GM21786 (cell line): ENCODE measurements at regions not wholly inside any gene's neighbourhood (a gene's known extent, or its start where the extent isn't known, plus 50 kb on each side); places are given as distances from the start of the nearest gene placed in this dataset.

Source experiments
- ATAC-seq: cut with Tn5 transposase; IDR thresholded peaks from one replicate; pipeline ENCODE4 v1.9.1; 2021; ENCODE audit not compliant: unreplicated experiment

DNA sequence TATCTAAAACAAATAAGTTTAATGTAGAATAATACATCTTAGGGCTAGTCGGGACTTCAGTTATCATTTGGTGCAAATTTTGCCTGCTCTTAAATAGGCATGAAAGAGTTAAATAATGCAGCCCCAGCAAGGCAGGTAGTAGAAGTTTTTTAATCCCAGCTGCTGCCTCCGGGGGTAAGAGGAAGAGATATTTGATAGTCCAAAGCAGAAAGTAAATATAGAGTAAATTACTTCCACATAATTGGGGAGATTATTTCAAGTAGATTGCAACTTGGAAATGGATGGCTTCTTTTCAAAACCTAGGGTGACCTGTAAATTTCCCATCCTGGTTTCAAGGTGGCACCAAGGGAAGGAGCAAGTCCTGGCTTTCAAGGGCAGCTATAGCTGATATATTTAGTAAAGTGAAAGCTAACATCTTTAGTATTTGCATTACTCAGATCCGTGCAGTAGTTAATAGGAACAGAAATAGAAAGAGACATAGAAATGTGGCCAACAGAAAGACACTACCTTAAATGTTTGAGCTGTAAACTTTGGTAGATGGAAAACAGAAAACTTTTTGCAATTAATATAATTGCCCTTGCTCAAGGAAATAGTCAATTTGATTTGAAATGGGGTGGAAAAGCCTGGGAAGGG lies 109.1 kb downstream of the LMO4 start:
- ATAC-seq: peak; percentile 74

DNA sequence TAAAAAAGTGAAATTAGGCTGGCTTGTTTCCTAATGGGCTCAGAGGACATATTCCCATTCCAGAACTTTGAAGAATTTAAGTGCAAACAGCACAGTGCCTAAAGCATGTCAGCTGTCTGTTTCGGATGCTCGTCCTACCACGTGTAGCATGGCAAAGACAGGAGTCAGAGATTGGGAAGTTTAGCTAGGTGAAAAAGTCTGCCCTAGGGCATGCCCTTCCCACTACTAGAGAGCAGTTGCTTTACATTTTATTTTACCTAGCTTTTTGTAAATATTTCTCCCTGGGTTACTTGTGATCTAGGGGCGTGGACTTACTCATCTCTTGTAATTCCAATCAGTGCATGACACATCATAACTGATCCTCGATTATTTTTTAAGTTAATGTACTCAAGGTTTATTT lies 111.1 kb downstream of the LMO4 start:
- no peak for ATAC-seq

- ATAC-seq: peak; percentile 88
These were observed 120.8 kb downstream of the LMO4 start for GRCh38 chr1:87449348-87449963.

- ATAC-seq: no peak
These were observed 121.5 kb downstream of the LMO4 start for GRCh38 chr1:87450136-87450535.

GRCh38 chr1:87450615-87451209 lies 122.0 kb downstream of the LMO4 start:
- no peak for ATAC-seq

- ATAC-seq: no peak
These were observed 122.7 kb downstream of the LMO4 start for GRCh38 chr1:87451229-87451920.

DNA sequence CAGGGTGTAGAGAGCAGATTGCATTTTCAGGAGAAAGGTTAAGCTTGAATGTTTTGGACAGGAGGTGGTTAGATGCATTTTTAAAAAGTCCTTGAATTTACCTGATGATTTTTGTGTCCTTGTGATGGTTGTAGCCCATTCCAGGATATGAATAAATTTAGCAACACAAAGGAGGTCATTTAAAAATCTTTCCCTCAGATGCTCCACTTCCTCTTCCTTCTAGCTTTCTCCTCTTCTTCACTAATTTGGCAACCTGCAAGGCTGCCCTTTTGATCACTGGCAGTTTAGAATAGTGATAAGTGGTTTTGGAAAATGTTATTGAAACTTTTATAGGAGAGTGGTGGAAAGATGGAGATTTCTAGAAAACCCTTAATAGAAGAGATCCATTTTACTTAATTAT lies 124.0 kb downstream of the LMO4 start:
- ATAC-seq: no peak

DNA sequence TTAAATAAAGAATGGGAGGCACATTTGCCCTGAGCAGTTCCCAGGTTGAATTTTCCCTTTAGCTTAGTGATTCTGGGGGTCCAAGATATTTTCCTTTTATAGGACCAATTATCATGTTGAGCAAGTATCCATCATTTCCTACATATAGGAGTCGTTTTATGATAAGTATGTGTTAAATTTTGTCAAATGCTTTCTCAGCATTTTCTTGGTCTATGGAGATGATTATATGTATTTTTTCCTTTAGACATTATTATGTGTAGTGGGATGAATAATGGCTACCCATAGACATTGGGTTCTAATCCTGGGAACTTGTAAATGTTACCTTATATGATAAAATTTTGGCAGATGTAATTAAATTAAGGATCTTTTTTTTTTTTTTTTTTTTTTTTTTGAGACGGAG lies 128.7 kb downstream of the LMO4 start:
- ATAC-seq: no peak

DNA sequence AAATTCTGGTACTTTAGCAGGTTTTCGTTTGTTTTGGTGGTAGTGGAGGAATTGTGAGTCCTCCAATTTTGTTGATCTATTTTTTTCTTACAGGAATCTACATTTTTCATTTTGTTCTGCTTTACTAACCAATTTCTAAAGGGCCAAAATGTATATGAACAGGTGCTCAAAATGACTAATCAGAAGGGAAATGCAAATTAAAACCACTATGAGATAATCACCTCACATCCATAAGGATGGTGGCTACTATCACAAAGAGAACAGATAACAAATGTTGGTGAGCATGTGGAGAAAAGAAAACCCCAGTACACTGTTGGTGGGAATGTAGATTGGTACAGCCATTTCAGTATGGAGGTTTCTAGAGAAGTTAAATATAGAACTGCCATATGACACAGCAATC lies 134.2 kb downstream of the LMO4 start:
- ATAC-seq: no peak

- ATAC-seq: peak; percentile 62
These were observed 135.4 kb downstream of the LMO4 start for GRCh38 chr1:87464022-87464490.

- ATAC-seq: no peak
These were observed 137.9 kb downstream of the LMO4 start for GRCh38 chr1:87466621-87467020.

DNA sequence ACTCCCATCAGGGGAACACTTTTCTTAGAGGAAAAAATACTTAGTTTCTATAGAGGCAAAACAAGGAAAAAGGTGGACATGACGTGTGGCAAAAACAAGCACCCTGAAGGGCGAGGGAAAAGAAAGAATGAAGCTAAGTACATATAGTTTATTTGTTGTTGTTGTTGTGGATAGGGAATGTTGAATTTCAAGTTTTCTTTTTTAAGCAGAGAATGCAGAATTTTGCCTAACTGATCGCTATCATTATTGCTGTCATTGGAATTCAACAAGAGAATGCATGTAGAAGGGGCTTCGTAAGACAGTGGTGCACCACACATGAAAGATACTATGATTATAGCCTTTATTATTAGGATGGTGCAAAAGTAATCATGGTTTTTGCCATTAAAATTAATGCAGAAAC lies 144.0 kb downstream of the LMO4 start:
- no peak for ATAC-seq

- no peak for ATAC-seq
These were observed 144.6 kb downstream of the LMO4 start for GRCh38 chr1:87473203-87473661.

GRCh38 chr1:87474098-87474497 lies 145.4 kb downstream of the LMO4 start:
- no peak for ATAC-seq

DNA sequence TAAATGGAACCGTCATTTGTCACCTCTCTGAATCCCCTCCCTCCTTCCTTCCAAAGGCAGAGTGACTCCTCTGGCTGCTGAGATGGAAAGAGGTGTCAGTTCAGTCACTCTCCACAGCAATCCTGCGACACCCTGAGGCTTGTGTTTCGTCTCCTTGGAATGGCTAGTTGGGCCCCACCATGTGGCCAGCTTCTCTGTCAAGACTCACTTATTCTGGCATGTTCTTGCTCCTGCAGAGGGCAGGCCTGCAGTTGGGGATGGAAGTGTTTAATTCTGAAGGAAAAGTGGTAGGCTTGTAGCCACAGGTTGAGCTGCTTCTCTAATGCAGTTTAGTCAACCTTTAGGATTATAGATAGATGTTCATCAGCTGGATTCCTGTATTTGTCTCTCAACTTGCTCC lies 149.6 kb downstream of the LMO4 start:
- no peak for ATAC-seq

DNA sequence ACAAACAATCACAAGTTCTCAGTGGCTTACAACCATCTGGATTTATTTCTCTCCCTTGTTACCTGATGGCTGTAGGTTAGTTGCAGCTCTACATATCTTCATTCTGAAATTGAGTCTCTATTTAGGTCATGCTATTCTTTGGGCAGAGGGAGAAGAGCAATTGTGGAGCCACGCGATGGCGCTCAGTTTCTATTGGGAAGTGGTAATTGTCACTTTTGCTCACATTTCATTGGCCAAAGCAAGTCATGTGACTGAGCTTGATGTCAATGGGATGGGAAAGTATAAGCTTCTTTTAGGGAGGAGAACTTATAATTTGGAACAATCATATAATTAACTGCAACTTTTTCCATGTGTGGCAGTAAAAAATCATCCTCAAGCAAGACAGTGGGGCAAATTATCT lies 166.5 kb downstream of the LMO4 start:
- no peak for ATAC-seq

DNA sequence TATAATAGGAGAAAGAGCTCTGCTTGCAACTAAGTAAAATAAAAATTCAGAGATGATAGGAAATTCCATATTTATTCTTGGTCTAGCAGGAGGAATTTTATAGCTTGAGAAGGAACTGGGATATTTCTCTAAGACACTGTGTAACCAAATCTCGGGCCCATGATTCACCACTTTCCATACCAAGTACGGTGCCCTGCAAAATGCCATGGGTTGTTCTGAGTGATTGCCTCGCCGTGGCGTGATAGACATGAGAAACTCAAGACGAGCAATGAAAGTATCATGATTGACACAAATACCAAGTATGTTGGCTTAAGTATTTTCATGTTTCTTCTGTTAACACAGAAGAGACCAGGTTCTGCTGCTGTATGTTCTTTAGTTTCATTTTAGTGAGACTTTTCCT lies 167.2 kb downstream of the LMO4 start:
- no peak for ATAC-seq

DNA sequence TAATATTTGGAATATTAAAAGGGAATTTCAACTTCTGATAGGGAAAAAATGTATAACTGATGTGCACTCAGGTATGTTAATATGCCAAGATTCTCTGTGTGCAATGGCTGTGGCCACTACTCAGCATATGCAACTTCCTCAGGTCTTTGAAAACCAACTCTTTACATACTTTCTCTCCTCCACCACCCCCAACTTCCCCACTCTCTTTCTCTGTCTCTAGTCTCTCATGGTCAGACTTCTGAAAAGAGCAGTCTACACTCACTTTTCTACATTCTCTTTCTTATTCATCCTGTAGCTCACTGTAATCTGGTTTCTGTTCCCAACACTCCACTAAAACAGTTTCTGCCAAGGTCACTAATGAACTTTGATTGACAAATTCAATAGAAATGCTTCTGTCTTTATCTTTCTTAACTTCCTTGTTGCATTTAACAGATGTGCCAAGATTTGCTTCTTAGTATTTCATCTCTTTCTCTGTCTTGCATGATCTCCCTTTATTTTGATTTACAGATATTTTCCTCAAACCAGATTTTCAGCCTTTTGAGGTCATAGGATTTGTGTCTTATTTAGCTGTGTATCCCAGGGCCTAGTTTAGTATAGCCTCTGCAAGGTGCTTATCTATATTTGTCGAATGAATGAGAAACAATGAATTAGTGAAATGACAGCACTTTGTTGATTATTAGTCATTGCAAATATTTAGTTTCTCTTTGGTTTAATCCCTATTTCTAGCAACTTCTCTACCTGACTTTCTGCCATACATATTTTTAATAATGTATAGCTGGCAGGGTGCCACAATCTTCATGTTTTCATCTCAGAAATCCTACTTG lies 168.9 kb downstream of the LMO4 start:
- ATAC-seq: no peak

GRCh38 chr1:87501738-87502137 lies 173.1 kb downstream of the LMO4 start:
- ATAC-seq: no peak

DNA sequence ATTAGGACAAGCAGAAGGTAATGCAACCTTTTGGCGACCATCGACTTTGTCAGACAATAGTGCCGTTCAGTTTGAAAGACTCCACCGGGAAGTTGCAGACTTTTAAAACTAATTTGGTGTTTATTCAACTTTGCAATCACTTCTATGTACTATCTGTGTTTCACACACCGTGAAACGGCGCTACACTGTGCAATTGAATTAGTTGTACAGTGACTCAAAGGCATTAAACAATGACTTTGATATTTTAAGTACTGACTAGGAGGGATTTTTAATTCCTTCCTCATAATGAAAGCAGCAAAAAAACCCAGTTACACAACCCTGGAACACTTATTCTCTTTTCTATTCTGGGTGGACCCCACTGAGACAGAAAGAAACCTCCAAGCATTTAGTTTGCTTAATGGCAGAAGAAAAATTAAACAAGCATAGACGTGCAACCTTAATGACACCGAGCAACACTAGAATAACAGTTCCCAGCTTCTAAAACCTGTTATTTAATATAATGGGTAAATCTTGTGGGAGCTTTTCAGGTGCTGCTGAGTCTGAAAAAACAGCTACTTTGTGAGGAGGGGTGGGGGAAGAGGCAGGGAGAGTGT lies 176.8 kb downstream of the LMO4 start:
- ATAC-seq: no peak

DNA sequence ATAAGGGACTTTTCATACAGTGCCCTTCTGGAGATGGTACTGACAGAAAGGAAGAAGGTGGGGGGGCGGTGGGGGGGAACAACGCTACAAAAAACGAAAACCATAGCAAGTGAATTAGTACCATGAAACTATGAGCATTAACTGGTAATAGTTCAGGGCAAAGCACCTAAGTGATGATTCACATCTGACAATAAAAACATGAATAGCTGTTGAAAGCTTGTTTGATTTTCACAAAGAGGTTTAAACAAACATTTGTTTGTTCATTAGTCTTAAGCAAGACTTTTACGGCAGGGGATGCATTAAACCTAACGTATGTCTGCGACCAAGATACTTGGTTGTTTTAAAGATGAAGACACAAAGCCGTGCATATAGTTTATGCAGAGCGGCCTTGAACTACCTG lies 177.5 kb downstream of the LMO4 start:
- ATAC-seq: no peak
